Urothelium cell line (cell line): ENCODE measurements at regions not wholly inside any gene's neighbourhood (a gene's known extent, or its start where the extent isn't known, plus 50 kb on each side); places are given as distances from the start of the nearest gene placed in this dataset.

ENCODE experiments used
- DNase-seq: peaks from one replicate; pipeline ENCODE4 v3.0.0; 2011; ENCODE audit warnings: low spot score, mixed read lengths
- FAIRE-seq: peaks from 2 replicates; lab custom pipeline; 2011; peaks lifted over from hg19 to GRCh38; lab: Jason Lieb, UNC

DNA sequence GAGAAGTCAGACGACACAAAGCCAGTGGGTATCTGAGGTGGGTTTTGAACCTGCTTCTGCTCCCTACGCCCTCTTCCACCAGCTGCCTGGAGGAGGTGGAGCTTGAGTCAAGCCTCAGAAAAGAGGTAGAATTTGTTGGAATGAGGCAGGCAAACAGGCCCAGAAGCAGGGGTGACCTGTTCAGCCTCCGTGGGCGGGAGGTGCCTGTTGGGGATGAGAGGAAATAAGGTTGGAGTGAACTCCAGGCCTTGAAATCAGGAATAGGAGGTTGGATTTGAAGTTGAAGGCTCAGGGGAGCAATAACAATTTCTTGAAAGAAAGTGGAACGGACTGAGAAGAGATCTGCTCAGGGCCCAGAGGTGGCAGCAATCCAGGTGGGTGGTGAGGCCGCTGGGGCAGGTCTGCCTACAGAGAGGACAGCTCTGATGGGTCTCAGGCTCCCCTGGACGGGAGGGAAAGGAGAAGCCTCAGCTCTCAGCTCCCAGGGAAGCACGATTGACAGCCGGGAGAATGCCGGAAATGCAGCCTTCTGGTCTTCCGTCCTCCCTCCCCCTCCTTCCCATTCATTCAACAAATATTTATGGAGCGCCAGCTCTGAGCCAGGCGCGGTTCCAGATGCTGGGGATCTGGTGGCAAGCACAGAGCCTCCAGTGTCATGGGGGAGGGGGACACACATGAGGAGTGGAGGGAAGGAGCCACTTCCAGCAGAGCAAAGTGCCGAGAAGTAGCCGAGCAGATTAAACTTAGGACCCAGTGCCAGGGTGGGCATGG lies 61.9 kb upstream of the CIBAR2 start:
- FAIRE-seq (peak; percentile 92), DNase-seq (peak; percentile 83)

DNA sequence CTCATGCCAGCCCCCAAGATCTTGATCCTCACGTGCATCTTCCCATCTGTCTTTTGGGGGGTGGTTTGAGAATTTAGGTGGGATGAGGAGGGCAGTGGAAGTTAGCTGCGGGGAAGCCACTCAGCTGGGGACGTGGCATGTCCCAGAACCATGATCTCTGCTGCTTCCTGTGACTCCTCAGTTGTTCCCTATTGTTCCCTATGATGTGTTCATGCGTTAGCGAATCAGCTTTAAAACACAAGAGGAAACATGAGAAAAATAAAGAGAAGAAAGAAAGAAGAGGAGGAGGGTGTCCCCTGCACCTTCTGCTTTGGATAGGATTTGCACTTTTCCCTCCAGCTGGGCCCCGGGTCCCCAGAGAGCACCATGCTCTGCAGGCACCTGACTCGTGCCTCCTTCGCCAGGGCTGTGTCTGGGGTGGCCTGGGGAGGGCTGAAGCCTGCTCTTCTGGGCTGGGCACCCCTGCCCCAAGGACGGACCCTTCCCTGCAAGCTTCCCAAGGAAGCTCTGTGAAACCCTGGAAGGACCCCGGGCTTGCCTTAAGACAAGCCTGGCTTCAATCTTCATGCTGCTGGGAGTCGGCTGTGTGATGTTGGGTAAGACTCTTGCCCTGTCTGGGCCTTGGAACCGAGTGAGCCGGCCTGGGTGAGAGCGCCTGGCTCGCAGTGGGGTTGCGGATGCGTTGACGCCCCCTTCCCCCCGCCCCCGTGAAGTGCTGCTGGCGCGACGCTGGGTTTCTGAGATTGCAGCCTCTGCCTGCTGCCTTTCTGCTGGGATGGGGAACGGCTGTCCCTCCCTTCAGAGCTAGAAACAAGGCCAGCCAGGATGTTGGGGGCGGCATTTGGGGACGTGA lies 62.8 kb upstream of the CIBAR2 start:
- FAIRE-seq (no peak), DNase-seq (peak; percentile 17)

DNA sequence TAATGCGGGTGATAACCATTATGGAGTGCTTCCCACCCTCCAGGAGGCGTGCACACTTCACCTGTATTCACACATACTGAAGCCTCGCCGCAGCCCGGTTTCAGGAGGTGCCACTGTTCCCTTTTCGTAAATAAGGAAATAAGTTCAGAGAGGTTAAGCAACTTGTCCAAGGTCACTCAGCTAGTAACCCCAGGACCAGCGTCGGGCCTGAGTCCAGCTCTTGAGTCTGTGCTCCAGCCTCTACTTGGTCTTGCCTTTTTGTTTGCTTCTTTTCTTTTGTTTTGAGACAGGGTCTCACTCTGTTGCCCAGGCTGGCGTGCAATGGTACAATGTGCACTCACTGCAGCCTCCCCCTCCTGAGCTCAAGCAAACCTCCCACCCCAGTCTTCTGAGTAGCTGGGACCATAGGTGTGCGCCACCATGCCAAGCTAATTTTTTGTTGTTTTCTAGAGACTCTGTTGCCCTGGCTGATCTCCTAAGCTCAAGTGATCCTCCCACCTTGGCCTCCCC lies 63.5 kb upstream of the CIBAR2 start:
- FAIRE-seq (no peak), DNase-seq (no peak)

GRCh38 chr16:85176541-85177447 lies 64.5 kb upstream of the CIBAR2 start:
- no peak for FAIRE-seq
- DNase-seq, result no peak

- no peak for FAIRE-seq
- DNase-seq, result no peak
Measured at GRCh38 chr16:85177448-85177846, 65.2 kb upstream of the CIBAR2 start.

- DNase-seq (no peak), FAIRE-seq (no peak)
Measured at GRCh38 chr16:85178006-85178591, 65.8 kb upstream of the CIBAR2 start.

GRCh38 chr16:85178596-85178995 lies 66.3 kb upstream of the CIBAR2 start:
- DNase-seq (no peak), FAIRE-seq (no peak)

DNA sequence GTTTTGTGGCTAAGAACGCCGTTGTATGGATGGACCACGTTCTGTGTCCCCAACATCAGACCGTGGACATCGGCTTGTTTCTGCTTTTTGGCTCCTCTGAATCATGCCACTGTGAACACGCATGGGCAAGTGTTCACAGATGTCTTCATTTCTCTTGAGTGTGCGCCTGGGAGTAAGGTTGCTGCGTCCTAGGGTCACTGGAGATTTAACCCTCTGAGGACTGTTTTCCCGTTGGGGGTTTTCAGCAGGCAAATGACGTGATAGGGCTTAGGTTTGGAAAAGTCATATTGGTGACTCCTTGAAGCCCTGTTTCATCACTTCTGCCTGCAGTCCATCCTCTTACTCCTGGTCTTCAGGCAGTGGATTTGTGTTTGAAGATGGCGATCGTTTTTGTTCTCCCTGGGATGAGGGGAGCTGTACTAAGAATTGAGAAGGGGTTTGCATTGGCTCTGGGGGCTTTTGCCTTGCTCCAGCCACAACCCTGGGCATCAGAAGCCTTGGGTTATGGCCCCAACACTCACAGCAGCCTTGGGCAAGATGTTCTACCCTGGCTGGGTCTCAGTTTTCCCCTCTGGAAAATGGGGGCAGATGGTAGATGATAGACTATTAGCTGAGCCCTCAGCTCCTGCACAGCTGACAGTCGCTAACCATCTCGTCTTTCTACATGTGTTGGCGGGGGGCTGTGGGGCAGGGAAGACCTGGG lies 67.2 kb upstream of the CIBAR2 start:
- DNase-seq, result no peak
- FAIRE-seq, result no peak

GRCh38 chr16:85180047-85180826 lies 68.0 kb upstream of the CIBAR2 start:
- DNase-seq (no peak), FAIRE-seq (no peak)

GRCh38 chr16:85180827-85181738 lies 68.8 kb upstream of the CIBAR2 start:
- FAIRE-seq (no peak), DNase-seq (no peak)

GRCh38 chr16:85181739-85182129 lies 69.5 kb upstream of the CIBAR2 start:
- no peak for DNase-seq
- no peak for FAIRE-seq

GRCh38 chr16:85182286-85182685 lies 70.0 kb upstream of the CIBAR2 start:
- DNase-seq, result no peak
- FAIRE-seq, result no peak

GRCh38 chr16:85182774-85183173 lies 70.5 kb upstream of the CIBAR2 start:
- no peak for DNase-seq
- FAIRE-seq, result peak; percentile 95

DNA sequence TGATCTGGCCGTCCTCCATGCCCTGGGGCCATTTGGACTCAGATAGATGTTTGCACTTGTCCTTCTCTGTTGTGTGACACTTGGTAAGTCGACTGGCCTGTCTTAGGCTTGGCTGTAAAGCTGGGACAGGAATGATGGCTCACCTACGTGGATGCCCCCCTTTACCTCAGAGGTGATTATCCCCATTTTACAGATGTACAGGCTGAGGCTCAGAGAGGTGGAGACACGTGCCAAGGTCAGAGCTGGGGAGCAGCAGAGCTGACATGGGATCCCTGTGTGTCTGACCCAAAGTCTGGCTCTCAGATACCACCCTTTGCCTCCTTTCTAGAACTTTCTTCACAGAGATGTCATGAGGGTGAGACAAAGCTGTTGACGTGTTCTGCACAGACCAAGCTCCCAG lies 71.3 kb upstream of the CIBAR2 start:
- DNase-seq, result no peak
- no peak for FAIRE-seq

DNA sequence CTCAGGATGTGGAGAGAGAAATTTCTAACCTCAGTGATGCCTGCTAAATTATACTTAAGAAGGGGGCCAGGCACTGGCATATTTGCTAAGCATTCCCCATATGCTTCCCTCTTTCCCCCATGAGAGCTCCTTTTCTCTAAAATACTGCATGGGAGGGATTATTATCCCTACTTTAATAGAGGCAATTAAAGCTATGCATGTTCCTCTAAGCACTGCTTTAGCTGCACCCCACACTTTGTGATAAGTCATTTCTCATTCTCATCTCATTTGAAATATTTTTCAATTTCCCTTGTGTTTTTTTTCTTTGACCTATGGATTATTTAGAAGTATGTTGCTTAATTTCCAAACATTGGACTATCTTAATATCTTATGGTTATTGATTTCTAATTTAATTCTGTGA lies 72.1 kb upstream of the CIBAR2 start:
- DNase-seq, result no peak
- no peak for FAIRE-seq

DNA sequence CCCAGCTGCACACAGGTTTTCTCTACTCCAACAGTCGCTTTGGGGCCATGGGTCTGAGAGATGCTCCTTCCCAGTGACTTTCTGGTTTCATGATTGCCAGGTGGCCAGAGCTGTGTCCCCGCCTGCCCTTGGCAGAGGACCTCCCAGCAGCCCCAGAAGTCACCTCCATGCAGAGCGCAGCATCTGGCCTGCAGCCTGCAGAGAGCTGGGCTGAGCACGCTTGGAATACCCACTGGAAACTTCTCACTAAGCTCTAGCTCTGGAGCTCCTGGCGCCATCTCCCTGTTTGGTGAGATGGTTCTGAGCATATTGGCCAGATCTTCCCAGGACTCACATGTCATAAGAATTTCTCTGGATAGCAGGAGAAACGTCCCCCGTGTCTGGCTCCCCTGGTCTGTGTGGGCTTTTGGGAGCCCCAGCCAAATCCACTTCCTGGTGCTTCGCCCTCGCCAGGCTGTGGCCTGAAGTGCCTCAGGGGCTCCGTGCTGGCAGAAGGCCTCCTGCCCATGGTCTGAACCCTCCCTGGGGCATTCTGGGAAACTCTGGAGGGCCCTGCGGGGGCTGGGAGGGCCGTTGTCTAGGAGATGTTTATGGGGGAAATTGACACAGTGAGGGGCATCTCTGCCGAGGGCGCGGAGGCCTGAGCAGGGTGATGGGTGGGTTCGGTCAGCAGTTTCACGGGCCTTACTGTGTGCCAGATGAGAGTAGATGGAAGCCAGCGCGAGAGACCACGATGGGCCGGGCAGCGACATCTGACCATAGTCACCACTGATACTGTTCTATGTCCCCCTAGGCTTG lies 73.2 kb upstream of the CIBAR2 start:
- FAIRE-seq, result no peak
- no peak for DNase-seq

GRCh38 chr16:85187002-85187401 lies 74.7 kb upstream of the CIBAR2 start:
- FAIRE-seq (no peak), DNase-seq (no peak)
